ENCODE measurements at regions not wholly inside any gene's neighbourhood (a gene's known extent, or its start where the extent isn't known, plus 50 kb on each side); places are given as distances from the start of the nearest gene placed in this dataset.
"Not testable (repeated sequence)": the region's sequence is repeated elsewhere in the genome, so short reads cannot be mapped to it uniquely, and the experiment has no call there.

DNA sequence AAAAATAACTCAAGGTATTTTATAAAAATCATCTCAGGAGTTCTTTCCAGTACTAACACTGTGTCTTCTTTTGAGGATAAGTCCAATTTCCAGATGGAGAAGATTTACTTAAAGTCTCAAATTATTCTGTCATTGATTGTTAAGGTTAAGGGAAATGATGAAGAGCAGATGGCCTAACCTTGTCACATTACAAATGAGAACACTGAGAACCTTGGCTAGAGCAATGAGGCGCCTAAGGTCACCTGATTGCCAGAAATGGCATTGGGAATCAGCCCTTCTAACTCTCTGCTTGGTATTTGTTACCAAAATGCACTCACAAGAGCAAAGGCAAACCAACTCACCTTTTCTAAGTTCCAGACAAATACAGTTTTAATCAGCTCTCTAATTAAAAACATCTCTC lies 835.1 kb downstream of the RNF144A start:
- ChIA-PET CTCF (no interaction called here), POLR2A (no interaction called here)
- Mint-ChIP-seq H3K36me3 (ENCODE audit: low read depth) (no peaks in the 10 kb centered on the region), H3K9me3 (peaks cover 2% of the 10 kb centered on the region), H3K4me3 (no peak overlapping the region), H3K27me3 (no peaks in the 10 kb centered on the region), H3K4me1 (no peaks in the 10 kb centered on the region), H3K27ac (no peak overlapping the region)
- intact Hi-C loops (cut with micrococcal nuclease), result no loop called here
- DNase-seq, result no peak
- no peak for ATAC-seq (ENCODE audit: low read depth)
- TF ChIP-seq, protein P1, sequence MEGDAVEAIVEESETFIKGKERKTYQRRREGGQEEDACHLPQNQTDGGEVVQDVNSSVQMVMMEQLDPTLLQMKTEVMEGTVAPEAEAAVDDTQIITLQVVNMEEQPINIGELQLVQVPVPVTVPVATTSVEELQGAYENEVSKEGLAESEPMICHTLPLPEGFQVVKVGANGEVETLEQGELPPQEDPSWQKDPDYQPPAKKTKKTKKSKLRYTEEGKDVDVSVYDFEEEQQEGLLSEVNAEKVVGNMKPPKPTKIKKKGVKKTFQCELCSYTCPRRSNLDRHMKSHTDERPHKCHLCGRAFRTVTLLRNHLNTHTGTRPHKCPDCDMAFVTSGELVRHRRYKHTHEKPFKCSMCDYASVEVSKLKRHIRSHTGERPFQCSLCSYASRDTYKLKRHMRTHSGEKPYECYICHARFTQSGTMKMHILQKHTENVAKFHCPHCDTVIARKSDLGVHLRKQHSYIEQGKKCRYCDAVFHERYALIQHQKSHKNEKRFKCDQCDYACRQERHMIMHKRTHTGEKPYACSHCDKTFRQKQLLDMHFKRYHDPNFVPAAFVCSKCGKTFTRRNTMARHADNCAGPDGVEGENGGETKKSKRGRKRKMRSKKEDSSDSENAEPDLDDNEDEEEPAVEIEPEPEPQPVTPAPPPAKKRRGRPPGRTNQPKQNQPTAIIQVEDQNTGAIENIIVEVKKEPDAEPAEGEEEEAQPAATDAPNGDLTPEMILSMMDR (IDR thresholded peaks at IDR 0.05), result no peak

DNA sequence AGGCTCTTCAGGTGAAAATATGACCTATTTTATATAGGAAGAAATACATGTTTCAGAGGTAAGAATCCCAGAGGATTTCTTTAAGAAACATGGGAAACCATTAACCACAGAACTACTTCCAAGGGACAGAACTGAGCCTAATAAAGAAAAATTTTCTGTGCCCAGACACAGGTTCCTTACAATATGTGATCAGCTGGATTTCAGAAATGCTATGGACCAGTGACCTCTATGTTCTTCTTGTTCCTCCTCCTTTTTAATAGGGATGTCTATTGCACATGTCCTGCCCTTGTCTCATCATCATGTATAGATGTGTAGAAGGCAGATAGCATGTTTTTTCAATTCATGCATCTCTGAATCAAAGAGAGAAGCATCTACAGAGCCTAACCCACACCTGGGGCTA lies 836.6 kb downstream of the RNF144A start:
- H3K36me3 Mint-ChIP-seq (ENCODE audit: low read depth), result no peaks in the 10 kb centered on the region
- no peaks in the 10 kb centered on the region for H3K27me3 Mint-ChIP-seq
- no peak for ATAC-seq (ENCODE audit: low read depth)

DNA sequence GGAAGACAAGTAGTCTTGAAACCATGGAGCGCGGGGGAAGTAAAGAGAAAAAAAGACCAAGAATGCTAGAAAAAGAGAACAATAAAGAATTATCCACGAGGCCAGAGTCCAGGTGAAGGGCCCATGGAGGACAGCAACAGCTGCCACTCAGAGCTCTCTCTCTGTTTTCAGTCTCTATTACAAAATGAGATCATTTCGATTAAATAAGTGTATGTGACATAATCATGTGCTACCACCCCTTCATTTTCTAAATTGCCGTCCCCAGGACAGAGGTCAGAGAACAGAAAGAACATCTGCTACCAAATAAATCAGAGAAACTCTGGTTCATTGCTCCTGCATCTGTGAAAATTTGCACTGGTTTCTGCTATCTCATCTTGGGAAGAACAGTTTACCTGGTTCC lies 838.7 kb downstream of the RNF144A start:
- H3K9me3 Mint-ChIP-seq, result peaks cover 2% of the 10 kb centered on the region
- intact Hi-C loops (cut with micrococcal nuclease), result no loop called here
- POLR2A ChIA-PET, result no interaction called here

More for the DNA sequence above, 836.6 kb downstream of the RNF144A start:
- no peak overlapping the region for H3K4me3 Mint-ChIP-seq
- POLR2A ChIA-PET, result no interaction called here
- H3K4me1 Mint-ChIP-seq, result no peaks in the 10 kb centered on the region
- no peak overlapping the region for H3K27ac Mint-ChIP-seq
- peaks cover 2% of the 10 kb centered on the region for H3K9me3 Mint-ChIP-seq
- TF ChIP-seq, protein P1 (IDR thresholded peaks at IDR 0.05), result no peak
- no peak for DNase-seq
- intact Hi-C loops (cut with micrococcal nuclease), result no loop called here
- CTCF ChIA-PET, result no interaction called here

GRCh38 chr2:7758073-7758759 lies 841.0 kb downstream of the RNF144A start:
- intact Hi-C loops (cut with micrococcal nuclease), result no loop called here
- Mint-ChIP-seq H3K36me3 (ENCODE audit: low read depth) (no peaks in the 10 kb centered on the region), H3K4me1 (no peaks in the 10 kb centered on the region), H3K9me3 (peaks cover 6% of the 10 kb centered on the region), H3K27ac (no peak overlapping the region), H3K4me3 (no peak overlapping the region), H3K27me3 (no peaks in the 10 kb centered on the region)
- CTCF ChIA-PET, result interaction anchor here (0.7 kb wide), 1 partner anchor 815 kb away, joined by 3 read pairs; no protein-coding TSS in a partner anchor
- ATAC-seq (ENCODE audit: low read depth), result no peak
- POLR2A ChIA-PET, result no interaction called here
- TF ChIP-seq, protein P1 (IDR thresholded peaks at IDR 0.05), result no peak
- no peak for DNase-seq

More for the DNA sequence above, 838.7 kb downstream of the RNF144A start:
- ATAC-seq (ENCODE audit: low read depth), result no peak
- no peaks in the 10 kb centered on the region for H3K36me3 Mint-ChIP-seq (ENCODE audit: low read depth)
- H3K27ac Mint-ChIP-seq, result no peak overlapping the region
- H3K4me3 Mint-ChIP-seq, result no peak overlapping the region
- no peak for DNase-seq
- H3K4me1 Mint-ChIP-seq, result no peaks in the 10 kb centered on the region
- TF ChIP-seq, protein P1 (IDR thresholded peaks at IDR 0.05), result no peak
- CTCF ChIA-PET, result no interaction called here
- H3K27me3 Mint-ChIP-seq, result no peaks in the 10 kb centered on the region

DNA sequence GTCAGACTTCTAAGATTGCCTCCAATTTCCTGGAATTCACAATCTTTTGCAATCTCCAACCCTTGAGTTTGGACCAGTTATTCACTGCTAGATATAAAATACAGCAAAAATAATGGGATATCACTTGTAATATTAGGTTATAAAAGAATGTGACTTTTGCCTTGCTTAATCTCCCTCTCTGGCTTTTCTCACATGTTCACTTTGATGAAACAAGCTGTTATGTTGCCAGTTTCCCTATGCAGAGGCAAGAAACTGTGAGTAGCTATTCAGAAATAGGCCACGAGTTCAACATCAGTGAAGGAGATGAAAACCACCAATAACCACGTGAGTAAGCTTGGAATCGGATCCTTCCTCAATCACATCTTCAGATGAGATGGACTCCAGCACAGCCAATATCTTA lies 842.7 kb downstream of the RNF144A start:
- peaks cover 10% of the 10 kb centered on the region for H3K9me3 Mint-ChIP-seq
- POLR2A ChIA-PET, result no interaction called here
- CTCF ChIA-PET, result no interaction called here
- H3K36me3 Mint-ChIP-seq (ENCODE audit: low read depth), result no peaks in the 10 kb centered on the region
- DNase-seq (no peak), ATAC-seq (ENCODE audit: low read depth) (no peak)
- TF ChIP-seq, protein P1 (IDR thresholded peaks at IDR 0.05), result no peak
- H3K27ac Mint-ChIP-seq, result no peak overlapping the region
- no peak overlapping the region for H3K4me3 Mint-ChIP-seq
- intact Hi-C loops (cut with micrococcal nuclease), result no loop called here
- H3K27me3 Mint-ChIP-seq, result no peaks in the 10 kb centered on the region
- H3K4me1 Mint-ChIP-seq, result no peaks in the 10 kb centered on the region

- H3K27me3 Mint-ChIP-seq; H3K36me3 Mint-ChIP-seq (ENCODE audit: low read depth); H3K4me1 Mint-ChIP-seq; H3K27ac Mint-ChIP-seq; ATAC-seq (ENCODE audit: low read depth); DNase-seq; intact Hi-C loops (cut with micrococcal nuclease); POLR2A ChIA-PET; CTCF ChIA-PET; H3K4me3 Mint-ChIP-seq: not testable (repeated sequence)
- peaks cover 10% of the 10 kb centered on the region for H3K9me3 Mint-ChIP-seq
Measured at GRCh38 chr2:7763418-7763817, 846.2 kb downstream of the RNF144A start.

Data from activated B cell treated with CpG ODN at 0.5 μM for 24 hours (primary cell).